ENCODE measurements at regions not wholly inside any gene's neighbourhood (a gene's known extent, or its start where the extent isn't known, plus 50 kb on each side); places are given as distances from the start of the nearest gene placed in this dataset.

DNA sequence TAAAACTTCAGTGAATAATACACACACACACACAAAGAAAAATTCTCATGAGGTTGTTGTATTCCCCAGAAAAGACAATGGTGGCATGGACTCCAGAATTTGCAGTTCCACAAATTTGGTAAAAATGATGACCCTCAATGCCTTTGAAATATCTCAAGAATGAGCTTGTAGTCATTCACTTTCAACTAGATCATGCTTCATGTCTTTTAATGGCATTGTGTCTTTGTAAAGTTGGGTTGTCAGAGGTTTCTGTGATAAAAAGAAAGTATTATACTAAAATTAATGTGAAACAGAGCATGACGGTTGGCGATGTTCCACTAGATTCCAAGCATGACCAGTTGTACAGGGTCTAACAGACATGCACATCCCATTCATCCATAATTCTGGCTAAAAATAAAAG is 685.0 kb upstream of the FRG1 start:
- no peak for DNase-seq (ENCODE audit: low read depth)

DNA sequence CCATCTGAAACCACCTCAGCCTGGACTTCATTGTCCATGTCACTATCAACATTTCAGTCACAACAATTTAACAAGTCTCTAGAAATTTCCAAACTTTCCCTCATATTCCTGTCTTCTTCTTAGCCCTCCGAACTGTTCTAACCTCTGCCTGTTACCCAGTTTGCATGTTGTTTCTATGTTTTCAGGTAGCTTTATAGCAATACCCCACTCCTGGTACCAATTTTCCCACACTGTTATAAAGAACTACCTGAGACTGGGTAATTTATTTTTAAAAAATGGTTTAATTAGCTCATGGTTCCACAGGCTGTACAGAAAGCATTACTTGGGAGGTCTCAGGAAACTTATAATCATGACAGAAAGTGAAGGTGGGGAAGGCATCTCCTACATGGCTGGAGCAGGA is 679.2 kb upstream of the FRG1 start:
- no peak for DNase-seq (ENCODE audit: low read depth)

DNA sequence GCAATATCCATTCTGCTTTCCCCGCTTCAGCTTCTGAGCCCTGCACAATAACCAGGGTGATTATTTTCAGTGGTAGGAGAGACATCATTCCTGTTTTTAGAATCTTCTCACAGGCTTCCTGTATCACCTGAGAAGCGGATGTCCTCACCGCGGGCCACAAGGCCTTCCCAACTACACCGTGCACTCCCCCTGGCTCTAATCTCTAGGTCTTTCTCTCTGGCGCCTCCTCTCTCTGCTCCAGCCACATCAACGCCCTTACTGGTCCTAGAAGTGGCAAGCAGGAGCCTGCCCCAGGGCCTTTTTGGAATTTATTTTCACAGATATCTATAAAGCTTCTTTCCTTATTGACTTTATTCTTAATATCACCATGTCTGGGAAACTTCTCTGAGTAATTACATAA is 675.2 kb upstream of the FRG1 start:
- no peak for DNase-seq (ENCODE audit: low read depth)

DNA sequence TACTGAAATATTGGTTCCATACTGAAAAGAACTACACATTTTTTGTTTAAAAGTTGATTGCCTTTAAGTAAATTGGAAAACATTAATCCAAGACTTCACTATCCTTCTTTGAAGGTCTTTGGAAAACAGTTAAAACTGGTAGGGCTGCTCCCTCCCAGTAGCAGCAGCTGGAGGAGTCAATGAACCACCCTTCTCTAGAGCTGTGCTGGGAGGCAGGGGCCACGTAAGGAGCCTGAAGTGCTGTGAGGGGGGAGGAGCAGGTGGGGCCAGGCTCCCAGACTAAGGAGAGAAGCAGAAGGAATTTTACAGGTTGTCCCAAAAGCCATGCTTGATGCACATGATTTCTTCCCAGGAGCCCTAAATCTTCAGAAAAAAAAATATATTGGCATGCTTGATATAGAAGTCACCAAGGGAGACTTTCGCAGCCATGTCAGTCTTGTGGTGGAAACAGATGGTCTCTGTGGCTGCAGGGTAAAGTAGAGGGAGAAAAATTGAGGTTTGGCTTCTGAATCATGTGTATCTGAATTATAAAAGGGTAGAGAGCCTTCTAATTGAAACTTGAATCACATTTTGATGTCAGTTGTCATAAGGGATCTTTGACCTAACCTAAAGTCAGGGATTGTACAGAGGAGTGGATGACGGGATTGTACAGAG is 673.2 kb upstream of the FRG1 start:
- no peak for DNase-seq (ENCODE audit: low read depth)

DNA sequence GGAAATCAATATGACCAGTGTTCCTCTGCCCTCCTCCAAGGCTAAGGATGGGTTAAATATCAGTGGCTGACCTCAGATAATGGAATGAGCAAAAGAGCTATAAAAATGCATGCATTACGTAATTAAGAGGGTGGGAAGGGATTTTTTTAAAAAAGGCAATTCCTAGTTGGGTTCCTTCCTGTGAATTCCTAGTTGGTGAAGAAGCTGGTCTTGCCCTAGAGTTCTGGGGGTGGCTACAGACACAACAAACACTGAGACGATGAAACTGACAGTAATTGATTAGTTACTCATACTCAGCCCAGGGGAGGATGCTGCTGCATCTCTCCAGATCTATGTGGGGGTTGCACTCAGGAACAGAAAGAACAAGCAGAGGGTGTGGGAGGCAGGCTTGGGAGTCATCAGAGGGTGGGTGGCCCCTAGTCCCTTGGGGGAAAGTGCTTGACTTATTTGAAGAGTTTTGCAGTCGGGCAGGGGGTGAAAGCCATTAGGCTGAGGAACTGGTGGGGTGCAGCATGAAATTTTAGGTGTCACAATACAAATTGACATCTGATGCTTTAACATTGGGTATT is 662.0 kb upstream of the FRG1 start:
- DNase-seq (ENCODE audit: low read depth) = peak; percentile 17

DNA sequence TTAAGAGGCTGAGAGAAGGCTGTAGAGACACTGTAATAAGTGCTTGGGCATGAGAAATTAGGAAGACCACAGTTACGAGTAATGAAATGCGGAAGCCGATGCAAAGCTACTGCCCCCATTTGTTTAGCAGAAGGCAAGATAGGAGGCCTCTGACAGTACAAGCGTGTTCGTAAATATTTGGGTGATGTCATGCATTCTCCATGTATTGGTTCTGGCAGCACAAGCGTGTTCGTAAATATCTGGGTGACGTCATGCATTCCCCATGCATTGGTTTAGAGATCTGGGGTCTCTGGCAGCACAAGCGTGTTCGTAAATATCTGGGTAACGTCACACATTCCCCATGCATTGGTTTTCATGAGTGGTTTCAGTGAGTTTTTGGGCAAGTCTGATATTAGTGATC is 661.5 kb upstream of the FRG1 start:
- peak; percentile 34 for DNase-seq (ENCODE audit: low read depth)

DNA sequence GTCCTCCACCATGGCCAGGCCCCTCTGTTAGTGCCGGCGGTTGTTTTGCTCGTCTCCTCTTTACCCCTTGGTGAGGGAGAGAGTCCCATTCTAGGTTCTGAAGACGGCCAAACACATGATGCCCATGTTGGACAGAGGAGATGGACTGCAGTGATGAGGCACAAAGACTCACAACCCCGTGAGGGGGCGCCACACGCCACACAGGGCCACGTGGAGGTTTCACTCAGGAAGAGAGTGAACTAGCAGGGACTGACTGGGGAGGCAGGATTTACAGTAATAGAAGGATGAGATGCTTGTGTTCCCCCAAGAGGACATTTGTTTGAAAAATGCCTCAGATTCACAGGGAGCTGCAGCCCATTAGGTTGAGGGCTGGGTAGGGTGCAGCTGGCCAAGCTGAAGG is 655.3 kb upstream of the FRG1 start:
- DNase-seq (ENCODE audit: low read depth) = no peak

DNA sequence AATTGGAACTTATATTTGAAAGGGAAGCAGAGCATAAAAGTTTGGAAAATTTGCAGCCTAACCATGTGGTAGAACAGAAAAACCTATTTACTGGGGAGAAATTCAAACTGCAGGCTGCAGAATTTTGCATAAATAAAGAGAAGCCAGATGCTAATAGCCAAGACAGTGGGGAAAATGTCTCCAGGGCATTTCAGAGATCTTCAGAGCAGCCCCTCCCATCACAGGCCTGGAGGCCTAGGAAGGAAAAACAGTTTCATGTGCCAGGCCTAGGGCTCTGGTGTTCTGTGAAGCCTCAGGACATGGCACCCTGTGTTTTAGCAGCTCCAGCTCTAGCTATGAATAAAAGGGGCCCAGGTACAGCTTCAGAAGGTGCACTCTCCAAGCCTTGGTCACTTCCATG is 648.7 kb upstream of the FRG1 start:
- DNase-seq (ENCODE audit: low read depth) = no peak

DNA sequence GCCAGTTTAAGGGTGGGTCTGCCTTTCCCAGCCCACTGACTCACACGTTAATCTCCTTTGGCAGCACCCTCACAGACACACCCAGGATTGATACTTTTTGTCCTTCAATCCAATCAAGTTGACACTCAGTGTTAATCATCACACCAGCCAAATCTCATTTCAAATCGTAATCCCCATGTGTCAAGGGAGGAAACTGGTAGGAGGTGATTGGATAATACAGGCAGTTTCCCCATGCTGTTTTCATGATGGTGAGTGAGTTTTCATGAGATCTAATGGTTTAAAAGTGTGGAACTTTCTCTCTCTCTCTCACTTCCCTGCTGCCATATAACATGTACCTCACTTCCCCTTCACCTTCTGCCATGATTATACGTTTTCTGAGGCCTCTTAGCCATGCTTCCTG is 647.2 kb upstream of the FRG1 start:
- DNase-seq (ENCODE audit: low read depth) = no peak

DNA sequence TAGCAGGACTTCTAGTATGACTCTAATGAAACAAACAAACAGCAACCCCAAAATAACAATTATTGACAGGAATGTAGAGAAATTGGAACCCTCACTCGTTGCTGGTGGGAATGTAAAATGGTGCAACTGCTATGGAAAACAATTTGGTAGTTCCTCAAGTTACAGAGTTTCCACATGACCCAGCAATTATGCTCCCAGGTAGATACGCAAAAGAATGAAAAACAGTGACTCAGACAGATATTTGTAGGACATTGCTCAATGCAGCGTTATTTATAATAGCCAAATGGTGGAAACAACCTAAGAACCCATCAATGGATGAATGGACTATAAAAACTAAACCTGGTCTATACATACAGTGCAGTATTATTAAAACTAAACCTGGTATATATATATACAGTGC is 646.1 kb upstream of the FRG1 start:
- no peak for DNase-seq (ENCODE audit: low read depth)

DNA sequence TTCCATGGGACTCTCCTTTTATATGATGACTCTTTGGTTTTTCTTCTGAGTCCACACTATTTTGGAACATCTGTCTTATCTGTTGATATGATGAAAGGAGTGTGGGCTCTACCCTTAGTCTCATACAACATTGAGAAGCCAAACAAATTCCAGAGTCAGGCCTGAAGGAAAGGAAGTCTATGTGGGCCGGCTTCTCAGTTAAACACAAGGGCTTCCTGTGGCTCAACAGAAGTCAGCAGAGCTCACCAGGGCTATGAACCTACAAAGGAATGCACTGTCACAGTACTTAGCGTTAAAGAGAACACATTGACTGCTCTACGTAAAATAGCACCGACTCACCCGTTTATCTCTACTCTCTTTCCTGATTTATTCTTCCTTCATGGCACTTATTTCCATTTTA is 641.0 kb upstream of the FRG1 start:
- no peak for DNase-seq (ENCODE audit: low read depth)

DNA sequence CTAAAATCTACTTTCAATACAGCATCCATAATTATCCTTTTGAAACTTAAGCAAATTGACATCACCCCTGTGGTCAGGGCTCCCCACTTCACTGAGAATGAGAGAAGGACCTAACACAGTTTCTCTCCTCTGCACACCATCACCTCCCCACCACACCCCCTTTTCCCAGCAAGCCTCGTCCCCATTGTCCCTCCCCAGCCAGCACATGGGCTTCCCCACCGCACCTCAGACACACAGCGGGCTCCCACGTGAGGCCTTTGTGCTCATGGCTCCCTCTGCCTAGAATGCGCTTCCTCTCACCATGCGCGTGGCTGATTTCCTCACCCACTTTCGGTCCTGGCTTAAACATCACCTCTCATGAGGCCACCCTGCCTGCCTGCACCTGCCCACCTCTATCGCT is 639.0 kb upstream of the FRG1 start:
- no peak for DNase-seq (ENCODE audit: low read depth)

DNA sequence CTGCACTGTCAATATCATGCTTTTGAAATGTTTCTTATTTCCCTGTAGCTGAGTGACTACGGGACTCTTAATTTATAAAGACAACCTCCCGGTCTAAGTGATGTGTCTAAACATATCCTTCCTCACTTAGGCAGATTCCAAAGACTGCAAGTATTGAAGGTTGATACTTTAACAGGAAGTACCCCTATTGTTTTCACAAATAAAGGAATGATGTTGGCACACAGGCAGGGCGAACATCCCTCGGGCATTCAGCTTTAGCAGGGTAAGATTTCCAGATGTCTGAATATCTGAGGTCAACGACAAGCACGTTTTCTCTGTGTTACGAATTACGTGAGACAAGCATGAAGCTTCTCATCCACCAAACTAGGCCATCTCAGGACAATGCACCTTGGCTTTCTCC is 638.0 kb upstream of the FRG1 start:
- no peak for DNase-seq (ENCODE audit: low read depth)

DNA sequence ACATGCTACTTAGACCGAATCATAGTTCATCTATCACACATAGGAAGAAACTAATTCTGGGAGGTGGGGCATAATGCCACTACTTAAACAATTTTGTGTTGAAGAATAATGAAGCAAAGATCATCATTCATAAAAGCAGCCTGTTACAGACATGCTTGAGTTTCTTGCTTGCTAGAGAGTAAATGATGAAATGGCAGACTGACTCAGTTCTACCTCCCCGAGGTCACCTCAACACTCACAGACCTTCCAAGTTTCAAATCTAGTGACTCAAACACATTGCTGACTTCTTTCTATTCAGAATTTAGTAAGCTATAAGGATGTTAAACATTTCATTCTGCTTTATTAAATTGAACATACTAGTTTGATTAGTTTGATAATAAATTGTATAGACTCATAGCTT is 636.5 kb upstream of the FRG1 start:
- DNase-seq (ENCODE audit: low read depth) = no peak

DNA sequence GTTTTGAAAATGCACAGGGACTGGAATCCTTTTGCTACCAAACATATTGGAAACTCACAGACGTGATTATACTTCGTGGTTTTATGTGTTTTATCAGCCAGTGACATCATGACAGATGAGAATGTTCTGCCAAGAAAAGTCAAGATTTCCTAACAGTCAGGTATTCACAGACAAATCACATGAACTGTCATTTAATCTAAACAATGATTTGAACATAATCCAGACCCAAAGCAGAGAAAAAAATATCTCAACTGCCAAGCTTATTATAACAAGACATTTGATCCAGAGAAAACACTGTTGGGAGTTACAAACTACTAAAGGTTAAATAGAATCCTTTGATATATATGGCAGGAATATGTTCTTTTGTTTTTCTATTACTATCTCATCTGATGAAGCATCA is 635.9 kb upstream of the FRG1 start:
- no peak for DNase-seq (ENCODE audit: low read depth)

DNA sequence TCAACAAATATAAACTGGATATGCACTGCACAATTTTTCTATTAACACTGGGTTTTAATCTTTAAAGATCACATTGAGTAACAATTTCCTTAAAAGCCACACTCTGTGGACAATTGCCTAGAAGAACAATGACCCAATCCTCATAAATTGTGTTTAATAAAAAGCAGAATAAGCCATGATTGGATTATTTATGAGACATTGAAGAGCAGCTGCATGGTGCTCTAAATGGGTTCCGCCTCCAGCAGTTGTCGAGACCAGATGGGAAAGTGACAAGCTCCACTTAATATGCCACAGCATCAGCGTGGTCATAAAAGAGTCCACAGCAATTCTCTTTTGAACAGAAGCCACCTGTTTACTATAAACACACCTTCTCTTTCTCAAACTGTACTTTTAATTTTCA is 635.2 kb upstream of the FRG1 start:
- no peak for DNase-seq (ENCODE audit: low read depth)

DNA sequence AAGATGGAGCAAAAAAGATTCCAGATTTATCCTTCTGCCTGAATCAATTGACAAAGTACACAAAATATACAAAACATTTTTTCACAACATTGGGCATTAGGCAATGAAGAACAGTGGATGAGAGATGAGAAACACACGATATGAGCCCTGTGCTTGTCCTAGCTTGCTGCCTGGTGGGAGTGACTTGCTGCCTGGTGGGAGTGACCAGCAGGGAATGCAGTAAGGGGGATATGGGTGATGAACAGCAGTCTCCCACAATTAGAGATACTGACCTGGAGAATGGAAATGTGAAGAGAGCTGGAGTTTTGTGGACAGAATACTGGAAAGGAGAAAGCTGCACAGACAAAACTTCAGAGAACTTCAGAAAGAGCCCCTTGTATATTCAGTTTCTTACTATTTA is 629.4 kb upstream of the FRG1 start:
- DNase-seq (ENCODE audit: low read depth) = no peak

DNA sequence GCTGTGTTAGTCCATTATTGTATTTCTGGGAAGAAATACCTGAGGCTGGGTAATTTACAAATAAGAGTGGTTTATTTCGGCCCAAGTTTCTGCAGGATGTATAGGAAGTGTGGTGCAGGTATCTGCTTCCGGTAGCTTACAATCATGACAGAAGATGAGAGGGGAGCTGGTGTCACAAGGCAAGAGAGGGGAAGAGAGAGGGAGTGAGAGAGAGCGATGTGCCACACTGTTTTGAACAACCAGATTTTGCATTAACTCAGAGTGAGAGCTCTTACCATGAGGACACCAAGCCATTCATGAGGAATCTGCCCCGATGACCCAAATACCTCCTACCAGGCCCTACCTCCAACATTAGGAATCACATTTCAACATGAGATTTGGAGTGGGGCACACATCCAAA is 627.6 kb upstream of the FRG1 start:
- DNase-seq (ENCODE audit: low read depth) = no peak

DNA sequence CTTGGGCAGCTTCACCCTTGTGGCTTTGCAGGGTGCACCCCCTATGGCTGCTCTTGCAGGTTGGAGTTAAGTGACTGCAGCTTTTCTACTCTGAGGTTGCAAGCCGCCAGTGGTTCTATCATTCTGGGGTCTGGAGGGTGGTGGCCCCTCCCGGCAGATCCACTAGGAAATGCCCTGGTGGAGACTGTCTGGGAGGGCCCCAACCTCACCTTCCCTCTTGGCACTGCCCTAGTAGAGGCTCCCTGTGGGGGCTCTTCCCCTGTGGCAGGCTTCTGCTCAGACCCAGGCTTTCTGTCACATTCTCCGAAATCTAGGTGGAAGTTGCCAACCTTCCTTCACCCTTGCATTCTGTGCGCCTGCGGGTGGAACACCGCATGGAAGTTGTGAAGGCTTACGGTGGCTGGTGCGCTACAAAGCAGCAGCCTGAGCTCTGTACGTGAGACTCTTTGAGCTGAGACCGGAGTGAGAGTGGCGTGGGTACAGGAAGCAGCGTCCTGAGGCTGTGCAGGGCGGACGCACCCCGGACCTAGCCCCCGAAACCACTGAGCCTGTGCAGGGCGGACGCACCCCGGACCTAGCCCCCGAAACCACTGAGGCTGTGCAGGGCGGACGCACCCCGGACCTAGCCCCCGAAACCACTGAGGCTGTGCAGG is 626.7 kb upstream of the FRG1 start:
- DNase-seq (ENCODE audit: low read depth) = no peak

DNA sequence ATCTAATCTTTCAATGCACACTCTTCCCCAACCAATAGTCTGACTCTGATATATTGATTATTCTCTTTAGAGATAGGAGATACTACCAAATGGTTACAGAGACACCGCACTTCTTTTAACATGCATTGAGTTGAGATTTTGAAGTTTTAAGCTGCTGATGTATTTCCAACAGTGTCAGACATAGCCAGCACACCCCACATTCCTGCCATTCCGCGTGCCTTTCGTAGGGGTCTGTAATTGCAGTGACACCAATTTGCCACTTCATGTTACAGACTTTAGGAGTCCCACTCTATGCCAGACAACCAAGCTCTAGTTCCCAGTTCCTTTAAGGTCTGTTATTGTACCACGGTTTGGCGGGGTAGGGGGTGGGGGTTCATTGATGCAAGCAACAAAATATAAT is 618.2 kb upstream of the FRG1 start:
- no peak for DNase-seq (ENCODE audit: low read depth)

DNA sequence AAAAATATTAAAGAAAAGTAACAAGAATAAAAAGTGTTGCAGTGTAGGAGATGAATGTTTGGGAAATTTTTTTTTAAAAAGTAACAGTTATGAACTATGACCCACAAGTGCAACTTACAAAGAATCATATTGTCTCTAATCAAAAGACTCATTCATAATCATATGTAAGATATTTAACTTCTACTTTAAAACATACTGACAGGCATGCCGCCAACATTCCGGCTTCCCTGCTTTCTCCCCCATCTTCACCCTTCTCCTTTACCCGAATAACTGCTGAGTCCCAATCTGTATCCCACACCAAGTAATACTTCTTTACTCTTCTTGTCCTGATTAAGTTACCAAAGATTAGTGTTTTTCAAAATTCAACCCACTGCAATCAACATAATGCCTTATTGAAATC is 598.8 kb upstream of the FRG1 start:
- no peak for DNase-seq (ENCODE audit: low read depth)

DNA sequence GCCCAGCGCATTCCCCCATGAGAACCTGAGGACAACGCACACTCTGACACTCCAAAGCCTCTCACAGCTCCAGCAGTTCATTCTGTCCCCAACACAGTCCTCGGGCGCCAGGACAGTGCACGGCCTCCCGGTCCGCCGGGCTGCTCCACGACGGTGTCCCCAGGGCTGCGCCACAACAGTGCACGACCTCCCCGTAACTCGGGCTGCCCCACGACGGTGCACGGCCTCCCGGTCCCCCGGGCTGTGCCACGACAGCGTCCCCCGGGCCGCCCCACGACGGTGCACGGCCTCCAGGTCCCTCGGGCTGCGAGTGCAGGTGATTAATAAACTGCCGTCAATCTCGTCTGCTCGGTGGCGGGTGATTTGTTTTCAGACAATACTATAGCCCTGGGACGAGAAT is 585.1 kb upstream of the FRG1 start:
- DNase-seq (ENCODE audit: low read depth) = no peak

DNA sequence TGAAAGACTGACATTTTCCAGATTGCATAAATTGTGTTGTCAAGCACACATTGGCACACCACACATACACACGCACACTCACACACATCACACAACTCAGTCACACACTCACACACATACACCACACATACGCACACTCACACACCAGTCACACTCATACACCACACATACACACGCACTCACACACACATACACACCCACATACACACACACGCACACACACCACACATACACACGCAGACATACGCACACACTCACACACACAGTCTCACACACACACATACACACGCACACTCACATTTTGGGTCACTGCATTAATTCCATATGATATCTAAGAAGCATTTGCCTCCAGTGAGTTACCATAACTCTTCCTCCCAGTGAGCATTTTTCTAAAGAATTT is 578.3 kb upstream of the FRG1 start:
- no peak for DNase-seq (ENCODE audit: low read depth)

DNA sequence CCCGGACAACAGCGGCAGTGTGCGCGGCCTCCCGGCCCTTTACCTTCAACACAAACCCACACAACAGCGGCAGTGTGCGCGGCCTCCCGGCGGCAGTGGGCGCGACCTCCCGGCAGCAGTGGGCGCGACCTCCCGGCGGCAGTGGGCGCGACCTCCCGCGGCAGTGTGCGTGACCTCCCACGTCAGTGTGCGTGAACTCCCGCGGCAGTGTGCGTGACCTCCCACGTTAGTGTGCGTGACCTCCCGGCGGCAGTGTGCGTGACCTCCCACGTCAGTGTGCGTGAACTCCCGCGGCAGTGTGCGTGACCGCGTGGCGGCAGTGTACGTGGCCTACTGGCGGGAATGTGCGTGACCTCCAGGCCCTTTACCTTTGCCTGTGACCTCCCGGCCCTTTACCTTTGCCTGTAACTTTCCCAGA is 576.6 kb upstream of the FRG1 start:
- peak; percentile 35 for DNase-seq (ENCODE audit: low read depth)

All from Daoy (cell line).